Right ventricle myocardium superior (tissue), 1 donor: ENCODE measurements at regions not wholly inside any gene's neighbourhood (a gene's known extent, or its start where the extent isn't known, plus 50 kb on each side); places are given as distances from the start of the nearest gene placed in this dataset.

Experiments
- ATAC-seq: fragments of 200-7000 bp; cut with Tn5 transposase; one replicate; pipeline ENCODE4 v1.9.1; 2020; ENCODE audit warnings: mild to moderate bottlenecking; ENCODE audit not compliant: poor library complexity
- DNase-seq: peaks from one replicate; pipeline ENCODE4 v3.0.0-alpha.2; 2020
- intact Hi-C: fragments of 100-400 bp; cut with DNase I; formaldehyde crosslinking; loops from one replicate; pipeline ENCODE4 v1.11.2; 2022
- donor health status: DM: no; HTN: yes; CAD: no; lungs with severe emphysema.

- ATAC-seq (no peak), DNase-seq (no peak)
- intact Hi-C loops, result no loop called here
Observed at GRCh38 chr5:8216921-8217320, 348.0 kb downstream of the MTRR start.

GRCh38 chr5:8226148-8226547 is 357.2 kb downstream of the MTRR start:
- ATAC-seq, result no peak
- intact Hi-C loops, result no loop called here
- no peak for DNase-seq

- ATAC-seq (no peak), DNase-seq (no peak)
- intact Hi-C loops, result no loop called here
Observed at GRCh38 chr5:8227112-8227511, 358.2 kb downstream of the MTRR start.

- intact Hi-C loops, result no loop called here
- ATAC-seq (no peak), DNase-seq (no peak)
Observed at GRCh38 chr5:8229551-8229950, 360.6 kb downstream of the MTRR start.

- intact Hi-C loops, result no loop called here
- DNase-seq, result no peak
- ATAC-seq, result no peak
Observed at GRCh38 chr5:8230868-8231267, 361.9 kb downstream of the MTRR start.

GRCh38 chr5:8233479-8233878 is 364.5 kb downstream of the MTRR start:
- DNase-seq (no peak), ATAC-seq (no peak)
- intact Hi-C loops, result no loop called here

GRCh38 chr5:8234179-8234770 is 365.3 kb downstream of the MTRR start:
- ATAC-seq (no peak), DNase-seq (no peak)
- intact Hi-C loops, result no loop called here

- intact Hi-C loops, result no loop called here
- no peak for DNase-seq
- no peak for ATAC-seq
Observed at GRCh38 chr5:8238080-8238479, 369.1 kb downstream of the MTRR start.

GRCh38 chr5:8239198-8239597 is 370.2 kb downstream of the MTRR start:
- intact Hi-C loops, result no loop called here
- ATAC-seq (no peak), DNase-seq (no peak)

GRCh38 chr5:8239646-8240045 is 370.7 kb downstream of the MTRR start:
- intact Hi-C loops, result no loop called here

GRCh38 chr5:8241076-8241475 is 372.1 kb downstream of the MTRR start:
- DNase-seq (no peak), ATAC-seq (no peak)
- intact Hi-C loops, result no loop called here

More at GRCh38 chr5:8239646-8240045, 370.7 kb downstream of the MTRR start:
- DNase-seq (no peak), ATAC-seq (no peak)

- DNase-seq (no peak), ATAC-seq (no peak)
- intact Hi-C loops, result no loop called here
Observed at GRCh38 chr5:8241558-8241957, 372.6 kb downstream of the MTRR start.

- DNase-seq, result no peak
- intact Hi-C loops, result no loop called here
- ATAC-seq, result no peak
Observed at GRCh38 chr5:8247049-8247899, 378.3 kb downstream of the MTRR start.

GRCh38 chr5:8253376-8253775 is 384.4 kb downstream of the MTRR start:
- intact Hi-C loops, result no loop called here
- DNase-seq (no peak), ATAC-seq (no peak)

GRCh38 chr5:8254674-8255073 is 385.7 kb downstream of the MTRR start:
- intact Hi-C loops, result no loop called here
- ATAC-seq (no peak), DNase-seq (no peak)

- no peak for ATAC-seq
- intact Hi-C loops, result no loop called here
- DNase-seq, result no peak
Observed at GRCh38 chr5:8258801-8259200, 389.9 kb downstream of the MTRR start.

GRCh38 chr5:8270246-8270645 is 401.3 kb downstream of the MTRR start:
- DNase-seq (no peak), ATAC-seq (no peak)
- intact Hi-C loops, result no loop called here

GRCh38 chr5:8280711-8281363 is 411.9 kb downstream of the MTRR start:
- no peak for ATAC-seq
- intact Hi-C loops, result no loop called here
- no peak for DNase-seq

GRCh38 chr5:8288334-8288733 is 419.4 kb downstream of the MTRR start:
- intact Hi-C loops, result no loop called here
- ATAC-seq (no peak), DNase-seq (no peak)

- ATAC-seq (no peak), DNase-seq (no peak)
- intact Hi-C loops, result no loop called here
Observed at GRCh38 chr5:8288897-8289516, 420.1 kb downstream of the MTRR start.
